SU-DHL-6 (cell line): ENCODE measurements at regions not wholly inside any gene's neighbourhood (a gene's known extent, or its start where the extent isn't known, plus 50 kb on each side); places are given as distances from the start of the nearest gene placed in this dataset.

Experiments used
- H2AFZ ChIP-seq: fragments of 200-600 bp; sonication (generic); 2 replicates; pipeline ENCODE4 v1.6.1; 2014; ENCODE audit warnings: low read depth, mild to moderate bottlenecking, moderate library complexity, mixed read lengths, antibody characterized with exemption, low read length; ENCODE audit not compliant: severe bottlenecking
- H3F3A ChIP-seq: fragments of 200-600 bp; shearing (Covaris generic); 2 replicates; pipeline ENCODE4 v1.6.0; 2016; ENCODE audit warnings: antibody characterized with exemption, mild to moderate bottlenecking; ENCODE audit not compliant: insufficient read depth
- H3K27ac ChIP-seq: fragments of 200-600 bp; sonication (generic); 2 replicates; pipeline ENCODE4 v1.5.1; 2016; ENCODE audit warnings: low read depth, mild to moderate bottlenecking, low read length, moderate library complexity, mixed read lengths
- H3K27me3 ChIP-seq: fragments of 200-600 bp; sonication (generic), shearing (Covaris generic); 2 replicates; pipeline ENCODE4 v1.6.0; 2014; ENCODE audit warnings: mild to moderate bottlenecking, low read length
- H3K36me3 ChIP-seq: fragments of 200-600 bp; sonication (generic); 2 replicates; pipeline ENCODE4 v1.6.1; 2014; ENCODE audit warnings: mild to moderate bottlenecking, low read length, mixed read lengths
- H3K4me2 ChIP-seq: fragments of 300-600, 200-600 bp; shearing (Covaris generic), sonication (generic); 2 replicates; pipeline ENCODE4 v1.6.0; 2014; ENCODE audit warnings: low read length, low read depth, mild to moderate bottlenecking; ENCODE audit not compliant: poor library complexity, severe bottlenecking
- H3K4me3 ChIP-seq: fragments of 200-600 bp; sonication (generic); 2 replicates; pipeline ENCODE4 v1.5.1; 2014; ENCODE audit warnings: antibody characterized with exemption, low read length, mild to moderate bottlenecking, mixed read lengths; ENCODE audit not compliant: insufficient read depth, poor library complexity, severe bottlenecking
- H3K79me2 ChIP-seq: fragments of 200-600 bp; sonication (generic); 2 replicates; pipeline ENCODE4 v1.6.1; 2014; ENCODE audit warnings: mild to moderate bottlenecking, low read length, moderate library complexity; ENCODE audit not compliant: insufficient read depth
- H3K9ac ChIP-seq: fragments of 200-600 bp; sonication (generic); 2 replicates; pipeline ENCODE4 v1.7.0; 2014; ENCODE audit warnings: mild to moderate bottlenecking, low read length
- H3K9me2 ChIP-seq: fragments of 200-600 bp; sonication (generic); replicated peaks from 2 replicates; pipeline ENCODE4 v1.6.1; 2014; ENCODE audit warnings: low read length; ENCODE audit not compliant: insufficient read depth
- H3K9me3 ChIP-seq: fragments of 200-600 bp; sonication (generic); 2 replicates; pipeline ENCODE4 v1.6.1; 2014; ENCODE audit warnings: low read length, mixed read lengths; ENCODE audit not compliant: insufficient read depth
- H4K20me1 ChIP-seq: fragments of 200-600 bp; sonication (generic); 2 replicates; pipeline ENCODE4 v1.6.1; 2014; ENCODE audit warnings: low read depth, mild to moderate bottlenecking, antibody characterized with exemption, low read length, moderate library complexity, mixed read lengths
- EZH2phosphoT487 ChIP-seq: fragments of 200-600 bp; sonication (generic), shearing (Covaris generic); conservative IDR thresholded peaks from 2 replicates; pipeline ENCODE4 v1.6.1; 2018; ENCODE audit warnings: mild to moderate bottlenecking, antibody characterized with exemption, low read length, moderate library complexity, mixed read lengths
- TF ChIP-seq, protein P1 (sequence below): fragments of 200-600 bp; sonication (generic); IDR thresholded peaks from one replicate; pipeline ENCODE4 v1.5.1; 2017; ENCODE audit warnings: antibody characterized with exemption, mild to moderate bottlenecking, low read length, moderate library complexity; ENCODE audit not compliant: insufficient read depth, poor library complexity, severe bottlenecking

- H2AFZ ChIP-seq: no peak overlapping the region
- no peaks in the 10 kb centered on the region for H3K9me3 ChIP-seq
- no peaks in the 10 kb centered on the region for H3K27me3 ChIP-seq
- H3K27ac ChIP-seq: no peak overlapping the region
- TF ChIP-seq, protein P1, sequence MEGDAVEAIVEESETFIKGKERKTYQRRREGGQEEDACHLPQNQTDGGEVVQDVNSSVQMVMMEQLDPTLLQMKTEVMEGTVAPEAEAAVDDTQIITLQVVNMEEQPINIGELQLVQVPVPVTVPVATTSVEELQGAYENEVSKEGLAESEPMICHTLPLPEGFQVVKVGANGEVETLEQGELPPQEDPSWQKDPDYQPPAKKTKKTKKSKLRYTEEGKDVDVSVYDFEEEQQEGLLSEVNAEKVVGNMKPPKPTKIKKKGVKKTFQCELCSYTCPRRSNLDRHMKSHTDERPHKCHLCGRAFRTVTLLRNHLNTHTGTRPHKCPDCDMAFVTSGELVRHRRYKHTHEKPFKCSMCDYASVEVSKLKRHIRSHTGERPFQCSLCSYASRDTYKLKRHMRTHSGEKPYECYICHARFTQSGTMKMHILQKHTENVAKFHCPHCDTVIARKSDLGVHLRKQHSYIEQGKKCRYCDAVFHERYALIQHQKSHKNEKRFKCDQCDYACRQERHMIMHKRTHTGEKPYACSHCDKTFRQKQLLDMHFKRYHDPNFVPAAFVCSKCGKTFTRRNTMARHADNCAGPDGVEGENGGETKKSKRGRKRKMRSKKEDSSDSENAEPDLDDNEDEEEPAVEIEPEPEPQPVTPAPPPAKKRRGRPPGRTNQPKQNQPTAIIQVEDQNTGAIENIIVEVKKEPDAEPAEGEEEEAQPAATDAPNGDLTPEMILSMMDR: no peak
- TF ChIP-seq EZH2phosphoT487: no peak
- H3K36me3 ChIP-seq: no peaks in the 10 kb centered on the region
- H3F3A ChIP-seq: no peaks in the 10 kb centered on the region
- H3K9ac ChIP-seq: no peak overlapping the region
- no peak overlapping the region for H3K4me2 ChIP-seq
- H3K4me3 ChIP-seq: no peak overlapping the region
- no peaks in the 10 kb centered on the region for H3K9me2 ChIP-seq
- H4K20me1 ChIP-seq: no peaks in the 10 kb centered on the region
- no peaks in the 10 kb centered on the region for H3K79me2 ChIP-seq
These were observed 872.2 kb upstream of the ID2 start for GRCh38 chr2:7809640-7810039.

GRCh38 chr2:7811073-7811472 is 870.8 kb upstream of the ID2 start:
- H3K9me2 ChIP-seq: no peaks in the 10 kb centered on the region
- H3K4me2 ChIP-seq: no peak overlapping the region
- H3K4me3 ChIP-seq: no peak overlapping the region

GRCh38 chr2:7812231-7812995 is 869.4 kb upstream of the ID2 start:
- H3K36me3 ChIP-seq: no peaks in the 10 kb centered on the region
- no peaks in the 10 kb centered on the region for H3F3A ChIP-seq
- no peaks in the 10 kb centered on the region for H3K79me2 ChIP-seq
- H2AFZ ChIP-seq: no peak overlapping the region
- no peaks in the 10 kb centered on the region for H4K20me1 ChIP-seq
- H3K27ac ChIP-seq: no peak overlapping the region
- H3K4me2 ChIP-seq: no peak overlapping the region
- H3K9me3 ChIP-seq: no peaks in the 10 kb centered on the region
- TF ChIP-seq, protein P1: no peak
- no peak for TF ChIP-seq EZH2phosphoT487
- H3K4me3 ChIP-seq: no peak overlapping the region
- no peaks in the 10 kb centered on the region for H3K27me3 ChIP-seq
- no peaks in the 10 kb centered on the region for H3K9me2 ChIP-seq
- no peak overlapping the region for H3K9ac ChIP-seq

More at GRCh38 chr2:7811073-7811472, 870.8 kb upstream of the ID2 start:
- TF ChIP-seq EZH2phosphoT487: no peak
- TF ChIP-seq, protein P1: no peak
- Histone ChIP-seq H3F3A (no peaks in the 10 kb centered on the region), H4K20me1 (no peaks in the 10 kb centered on the region), H3K36me3 (no peaks in the 10 kb centered on the region), H3K27ac (no peak overlapping the region), H2AFZ (no peak overlapping the region), H3K79me2 (no peaks in the 10 kb centered on the region), H3K9ac (no peak overlapping the region), H3K27me3 (no peaks in the 10 kb centered on the region), H3K9me3 (no peaks in the 10 kb centered on the region)
